Psoas muscle (tissue), 7 donors: ENCODE measurements at regions not wholly inside any gene's neighbourhood (a gene's known extent, or its start where the extent isn't known, plus 50 kb on each side); places are given as distances from the start of the nearest gene placed in this dataset.

Source experiments
- ATAC-seq, 4 donors: fragments of 200-7000 bp; cut with Tn5 transposase; one replicate each; pipeline ENCODE4 v1.9.1; 2020; ENCODE audit warnings: moderate library complexity in 3 of 4, mild to moderate bottlenecking in 2 of 4
- DNase-seq, 2 donors: peaks; one replicate each; pipeline ENCODE4 v3.0.0-alpha.2; 2020
- H3K27ac ChIP-seq: fragments of 200-600 bp; one replicate; pipeline ENCODE4 v1.8.0; 2022
- H3K27me3 ChIP-seq, 3 donors: fragments of 200-600 bp in 1 of 3; one replicate each; pipeline versions ENCODE4 v1.6.1 to v1.8.0; 2013 to 2022; ENCODE audit warnings: low read length in 2 of 3, mild to moderate bottlenecking in 2 of 3, moderate library complexity in 1 of 3; ENCODE audit not compliant: insufficient read depth in 3 of 3
- H3K36me3 ChIP-seq, 2 donors: fragments of 200-600 bp in 1 of 2; one replicate each; pipeline versions ENCODE4 v1.6.1 to v1.8.0; 2013 to 2022; ENCODE audit warnings: low read depth in 1 of 2, mild to moderate bottlenecking in 1 of 2, moderate library complexity in 1 of 2; ENCODE audit not compliant: insufficient read depth in 1 of 2
- H3K4me1 ChIP-seq: fragments of 200-600 bp; one replicate; pipeline ENCODE4 v1.8.0; 2022
- H3K4me3 ChIP-seq: fragments of 200-600 bp; one replicate; pipeline ENCODE4 v1.8.0; 2022; ENCODE audit warnings: mild to moderate bottlenecking
- H3K9me3 ChIP-seq: fragments of 200-600 bp; one replicate; pipeline ENCODE4 v1.8.0; 2022
- CTCF ChIP-seq: fragments of 200-600 bp; IDR thresholded peaks from one replicate; pipeline ENCODE4 v1.8.0; 2022; ENCODE audit warnings: antibody characterized with exemption
- WGBS, 3 donors: extraction: QIAGEN DNeasy Blood & Tissue Kit; methylation state at CpG; one replicate each; pipeline versions ENCODE4 v1.1.6 to v1.1.7; 2013; 5-methylcytosine and 5-hydroxymethylcytosine counted together
- intact Hi-C, 2 donors: fragments of 100-400 bp; cut with DNase I; formaldehyde crosslinking; loops; one replicate each; pipeline versions ENCODE4 v1.11.0 to v1.14.2; 2022
- donor health status: healthy with polysubstance abuse.
- donor health status: DM: no; HTN: no; CAD: no; lungs with moderate emphysema.
- donor health status: Bipolar disorder and iron deficiency.
- donor health status: healthy.
- donor health status: DM: yes; HTN: yes; CAD: no.
- donor health status: DM: no; HTN: no; CAD: no.
- donor health status: DM: yes; HTN: yes; CAD: no.

GRCh38 chr5:23025629-23026233 lies 172.6 kb upstream of the CDH12 start:
- Histone ChIP-seq H3K36me3 (no peaks in the 10 kb centered on the region), H3K4me3 (no peak overlapping the region), H3K9me3 (no peaks in the 10 kb centered on the region), H3K27ac (no peak overlapping the region), H3K27me3 (no peaks in the 10 kb centered on the region), H3K4me1 (no peaks in the 10 kb centered on the region)
- TF ChIP-seq CTCF, result no peak
- WGBS, 3 donors, result 80 to 83% (median 82%) methylated on average over 1 of the region's 1 CpG
- DNase-seq (no peak), ATAC-seq (no peak)
- intact Hi-C loops, result no loop called here

- H3K4me1 ChIP-seq, result no peaks in the 10 kb centered on the region
- WGBS, 3 donors, result 70 to 74% (median 74%) methylated on average over 5 of the region's 5 CpGs
- DNase-seq (no peak), ATAC-seq (no peak)
- no peak overlapping the region for H3K27ac ChIP-seq
- H3K27me3 ChIP-seq, result no peaks in the 10 kb centered on the region
- H3K9me3 ChIP-seq, result no peaks in the 10 kb centered on the region
- no peaks in the 10 kb centered on the region for H3K36me3 ChIP-seq
- no peak for TF ChIP-seq CTCF
- no peak overlapping the region for H3K4me3 ChIP-seq
- intact Hi-C loops, result no loop called here
These were observed 171.3 kb upstream of the CDH12 start for GRCh38 chr5:23024470-23024869.

- Histone ChIP-seq H3K27ac (no peak overlapping the region), H3K4me1 (no peaks in the 10 kb centered on the region), H3K9me3 (no peaks in the 10 kb centered on the region), H3K36me3 (no peaks in the 10 kb centered on the region), H3K4me3 (no peak overlapping the region), H3K27me3 (no peaks in the 10 kb centered on the region)
- DNase-seq (no peak), ATAC-seq (no peak)
- 61 to 73% (median 72%) methylated on average over 4 of the region's 4 CpGs for WGBS, 3 donors
- TF ChIP-seq CTCF, result no peak
- intact Hi-C loops, result no loop called here
These were observed 161.7 kb upstream of the CDH12 start for GRCh38 chr5:23014825-23015224.

GRCh38 chr5:23014266-23014665 lies 161.1 kb upstream of the CDH12 start:
- no peak for TF ChIP-seq CTCF
- DNase-seq, result no peak
- Histone ChIP-seq H3K4me1 (no peaks in the 10 kb centered on the region), H3K9me3 (no peaks in the 10 kb centered on the region), H3K27ac (no peak overlapping the region), H3K4me3 (no peak overlapping the region), H3K27me3 (no peaks in the 10 kb centered on the region), H3K36me3 (no peaks in the 10 kb centered on the region)
- no peak for ATAC-seq
- WGBS, 3 donors, result 76 to 92% (median 80%) methylated on average over 1 of the region's 1 CpG
- intact Hi-C loops, result no loop called here

GRCh38 chr5:23013395-23013998 lies 160.4 kb upstream of the CDH12 start:
- ATAC-seq, result no peak
- Histone ChIP-seq H3K36me3 (no peaks in the 10 kb centered on the region), H3K27ac (no peak overlapping the region), H3K27me3 (no peaks in the 10 kb centered on the region), H3K9me3 (no peaks in the 10 kb centered on the region), H3K4me1 (no peaks in the 10 kb centered on the region), H3K4me3 (peak overlapping the region; percentile 33)
- no peak for TF ChIP-seq CTCF
- intact Hi-C loops, result no loop called here
- WGBS, 3 donors, result 61 to 65% (median 63%) methylated on average over 4 of the region's 4 CpGs
- no peak for DNase-seq
